ENCODE measurements at regions not wholly inside any gene's neighbourhood (a gene's known extent, or its start where the extent isn't known, plus 50 kb on each side); places are given as distances from the start of the nearest gene placed in this dataset.

GRCh38 chr2:118510807-118511206 lies 336.6 kb downstream of the EN1 start:
- TF ChIP-seq CTCF (IDR thresholded peaks at IDR 0.05; ENCODE audit: insufficient read depth, low read depth, low read length, missing control alignments): no peak
- no peak overlapping the region for H3K4me3 ChIP-seq (ENCODE audit: low read depth, low read length)
- no peak for DNase-seq (ENCODE audit: low read depth)

- H3K4me3 ChIP-seq (ENCODE audit: low read depth, low read length): no peak overlapping the region
- no peak for DNase-seq (ENCODE audit: low read depth)
- TF ChIP-seq CTCF (IDR thresholded peaks at IDR 0.05; ENCODE audit: insufficient read depth, low read depth, low read length, missing control alignments): no peak
Observed at GRCh38 chr2:118509319-118510004, 338.0 kb downstream of the EN1 start.

- no peak for DNase-seq (ENCODE audit: low read depth)
- no peak for TF ChIP-seq CTCF (IDR thresholded peaks at IDR 0.05; ENCODE audit: insufficient read depth, low read depth, low read length, missing control alignments)
- no peak overlapping the region for H3K4me3 ChIP-seq (ENCODE audit: low read depth, low read length)
Observed at GRCh38 chr2:118508282-118508681, 339.2 kb downstream of the EN1 start.

- no peak for DNase-seq (ENCODE audit: low read depth)
- no peak for TF ChIP-seq CTCF (IDR thresholded peaks at IDR 0.05; ENCODE audit: insufficient read depth, low read depth, low read length, missing control alignments)
- H3K4me3 ChIP-seq (ENCODE audit: low read depth, low read length): no peak overlapping the region
Observed at GRCh38 chr2:118505436-118505835, 342.0 kb downstream of the EN1 start.

GRCh38 chr2:118502106-118502505 lies 345.3 kb downstream of the EN1 start:
- TF ChIP-seq CTCF (IDR thresholded peaks at IDR 0.05; ENCODE audit: insufficient read depth, low read depth, low read length, missing control alignments): no peak

GRCh38 chr2:118498943-118499342 lies 348.5 kb downstream of the EN1 start:
- H3K4me3 ChIP-seq (ENCODE audit: low read depth, low read length): no peak overlapping the region
- DNase-seq (ENCODE audit: low read depth): no peak
- no peak for TF ChIP-seq CTCF (IDR thresholded peaks at IDR 0.05; ENCODE audit: insufficient read depth, low read depth, low read length, missing control alignments)

More at GRCh38 chr2:118502106-118502505, 345.3 kb downstream of the EN1 start:
- no peak overlapping the region for H3K4me3 ChIP-seq (ENCODE audit: low read depth, low read length)
- DNase-seq (ENCODE audit: low read depth): no peak
